Left ventricle myocardium inferior (tissue), 1 donor: ENCODE measurements at regions not wholly inside any gene's neighbourhood (a gene's known extent, or its start where the extent isn't known, plus 50 kb on each side); places are given as distances from the start of the nearest gene placed in this dataset.

Experiments used
- DNase-seq: peaks from one replicate; pipeline ENCODE4 v3.0.0-alpha.2; 2020
- H3K27ac ChIP-seq: fragments of 200-600 bp; replicated peaks from 2 replicates; pipeline ENCODE4 v1.8.0; 2021
- H3K27me3 ChIP-seq: fragments of 200-600 bp; 2 replicates; pipeline ENCODE4 v1.8.0; 2021; ENCODE audit warnings: low read depth
- H3K36me3 ChIP-seq: fragments of 200-600 bp; 2 replicates; pipeline ENCODE4 v1.8.0; 2021
- H3K4me1 ChIP-seq: fragments of 200-600 bp; 2 replicates; pipeline ENCODE4 v1.8.0; 2021
- H3K4me3 ChIP-seq: fragments of 200-600 bp; 2 replicates; pipeline ENCODE4 v1.8.0; 2021; ENCODE audit warnings: mild to moderate bottlenecking, moderate library complexity
- H3K9me3 ChIP-seq: fragments of 200-600 bp; replicated peaks from 2 replicates; pipeline ENCODE4 v1.8.0; 2021
- intact Hi-C: fragments of 100-400 bp; cut with micrococcal nuclease; formaldehyde crosslinking; loops from one replicate; pipeline ENCODE4 v1.11.0; 2022
- TF ChIP-seq, protein P1 (sequence below): fragments of 200-600 bp; IDR thresholded peaks from 2 replicates; pipeline ENCODE4 v1.8.0; 2021; ENCODE audit warnings: antibody characterized with exemption, mild to moderate bottlenecking, borderline replicate concordance
- donor health status: DM: no; HTN: yes; CAD: no; lungs with severe emphysema.

DNA sequence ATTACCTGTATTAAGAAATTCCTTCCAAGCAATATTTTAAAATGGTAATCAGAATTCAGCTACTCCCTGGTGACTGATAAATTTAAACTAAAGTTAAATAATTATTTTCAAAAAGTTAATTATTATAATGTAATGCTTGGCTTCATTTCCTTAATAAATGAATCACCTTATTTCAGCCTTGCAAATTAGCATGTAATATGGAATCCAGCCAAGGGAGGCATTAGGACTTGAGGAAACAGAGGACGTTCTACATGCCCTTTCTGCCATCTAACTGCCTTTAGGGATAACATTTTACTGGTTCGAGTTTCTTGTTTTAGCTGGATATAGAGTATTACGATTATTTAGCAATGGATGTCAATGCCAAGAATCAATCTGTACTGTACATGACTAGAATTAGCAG, 636.3 kb downstream of the TSN start:
- Histone ChIP-seq H3K4me1 (no peaks in the 10 kb centered on the region), H3K9me3 (peaks cover 33% of the 10 kb centered on the region), H3K27me3 (no peaks in the 10 kb centered on the region), H3K27ac (no peak overlapping the region), H3K4me3 (no peak overlapping the region), H3K36me3 (no peaks in the 10 kb centered on the region)
- no peak for DNase-seq
- TF ChIP-seq, protein P1, sequence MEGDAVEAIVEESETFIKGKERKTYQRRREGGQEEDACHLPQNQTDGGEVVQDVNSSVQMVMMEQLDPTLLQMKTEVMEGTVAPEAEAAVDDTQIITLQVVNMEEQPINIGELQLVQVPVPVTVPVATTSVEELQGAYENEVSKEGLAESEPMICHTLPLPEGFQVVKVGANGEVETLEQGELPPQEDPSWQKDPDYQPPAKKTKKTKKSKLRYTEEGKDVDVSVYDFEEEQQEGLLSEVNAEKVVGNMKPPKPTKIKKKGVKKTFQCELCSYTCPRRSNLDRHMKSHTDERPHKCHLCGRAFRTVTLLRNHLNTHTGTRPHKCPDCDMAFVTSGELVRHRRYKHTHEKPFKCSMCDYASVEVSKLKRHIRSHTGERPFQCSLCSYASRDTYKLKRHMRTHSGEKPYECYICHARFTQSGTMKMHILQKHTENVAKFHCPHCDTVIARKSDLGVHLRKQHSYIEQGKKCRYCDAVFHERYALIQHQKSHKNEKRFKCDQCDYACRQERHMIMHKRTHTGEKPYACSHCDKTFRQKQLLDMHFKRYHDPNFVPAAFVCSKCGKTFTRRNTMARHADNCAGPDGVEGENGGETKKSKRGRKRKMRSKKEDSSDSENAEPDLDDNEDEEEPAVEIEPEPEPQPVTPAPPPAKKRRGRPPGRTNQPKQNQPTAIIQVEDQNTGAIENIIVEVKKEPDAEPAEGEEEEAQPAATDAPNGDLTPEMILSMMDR: no peak
- intact Hi-C loops: no loop called here

DNA sequence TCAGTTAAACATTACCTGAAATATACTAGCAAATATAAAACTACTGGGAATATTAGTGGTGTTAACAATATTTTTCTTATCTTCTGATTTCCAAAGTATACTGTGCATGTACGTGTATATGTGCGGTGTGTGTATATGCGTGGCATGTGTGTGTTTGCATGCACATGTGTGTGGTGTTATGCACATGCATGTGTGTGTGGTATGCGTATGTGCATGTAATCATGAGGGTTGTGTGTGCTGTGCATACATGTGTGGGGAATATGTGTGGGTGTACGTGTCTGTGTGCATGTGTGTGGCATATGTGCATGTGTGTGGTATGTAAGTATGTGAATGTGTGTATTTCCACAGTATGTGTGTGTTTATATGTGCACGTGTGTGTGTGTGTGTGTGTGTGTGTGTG, 640.2 kb downstream of the TSN start:
- Histone ChIP-seq H3K9me3 (no peaks in the 10 kb centered on the region), H3K4me1 (no peaks in the 10 kb centered on the region), H3K36me3 (no peaks in the 10 kb centered on the region), H3K4me3 (no peak overlapping the region), H3K27me3 (no peaks in the 10 kb centered on the region), H3K27ac (no peak overlapping the region)
- intact Hi-C loops: no loop called here
- DNase-seq: no peak
- TF ChIP-seq, protein P1: no peak

DNA sequence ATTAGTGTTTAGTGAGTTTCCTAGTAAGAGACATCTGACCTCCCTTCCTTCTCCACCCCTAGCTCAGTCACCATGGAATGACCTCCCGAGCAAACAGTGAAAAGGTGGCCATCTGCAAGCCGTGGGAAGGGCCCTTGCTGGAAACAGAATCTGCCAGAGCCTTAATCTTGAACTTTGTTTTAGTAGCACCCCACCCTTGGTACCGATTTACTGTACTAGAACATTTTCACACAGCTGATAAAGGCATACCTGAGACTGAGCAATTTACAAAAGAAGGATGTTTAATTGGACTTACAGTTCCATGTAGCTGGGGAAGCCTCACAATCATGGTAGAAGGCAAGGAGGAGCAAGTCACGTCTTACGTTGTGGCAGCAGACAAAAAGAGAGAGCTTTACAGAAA, 655.8 kb downstream of the TSN start:
- no peak for DNase-seq
- intact Hi-C loops: no loop called here
- no peaks in the 10 kb centered on the region for H3K4me1 ChIP-seq
- no peaks in the 10 kb centered on the region for H3K36me3 ChIP-seq
- H3K27ac ChIP-seq: no peak overlapping the region
- peaks cover 12% of the 10 kb centered on the region for H3K9me3 ChIP-seq
- H3K4me3 ChIP-seq: no peak overlapping the region
- H3K27me3 ChIP-seq: no peaks in the 10 kb centered on the region
- TF ChIP-seq, protein P1: no peak

DNA sequence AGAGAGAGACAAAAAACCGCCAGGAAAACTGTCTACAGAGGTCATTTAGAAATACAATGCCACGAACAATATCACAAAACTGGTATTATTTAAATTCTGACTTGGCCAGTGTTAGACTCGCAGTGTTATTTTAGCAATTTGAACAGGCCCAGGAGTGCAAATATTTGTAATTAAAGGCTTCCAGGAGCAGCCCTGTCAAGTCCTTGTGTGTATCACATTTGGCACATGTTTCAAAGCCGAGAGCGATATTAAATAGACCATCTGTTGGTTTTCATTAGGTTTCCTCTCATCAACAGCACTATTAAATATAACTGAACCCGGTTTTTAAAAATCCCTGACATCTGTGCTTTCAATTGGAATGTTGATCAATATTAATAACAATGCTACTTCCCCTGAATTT, 656.9 kb downstream of the TSN start:
- Histone ChIP-seq H3K4me1 (no peaks in the 10 kb centered on the region), H3K36me3 (no peaks in the 10 kb centered on the region), H3K27ac (no peak overlapping the region), H3K4me3 (no peak overlapping the region), H3K9me3 (peaks cover 12% of the 10 kb centered on the region), H3K27me3 (no peaks in the 10 kb centered on the region)
- intact Hi-C loops: no loop called here
- DNase-seq: no peak
- TF ChIP-seq, protein P1: no peak

DNA sequence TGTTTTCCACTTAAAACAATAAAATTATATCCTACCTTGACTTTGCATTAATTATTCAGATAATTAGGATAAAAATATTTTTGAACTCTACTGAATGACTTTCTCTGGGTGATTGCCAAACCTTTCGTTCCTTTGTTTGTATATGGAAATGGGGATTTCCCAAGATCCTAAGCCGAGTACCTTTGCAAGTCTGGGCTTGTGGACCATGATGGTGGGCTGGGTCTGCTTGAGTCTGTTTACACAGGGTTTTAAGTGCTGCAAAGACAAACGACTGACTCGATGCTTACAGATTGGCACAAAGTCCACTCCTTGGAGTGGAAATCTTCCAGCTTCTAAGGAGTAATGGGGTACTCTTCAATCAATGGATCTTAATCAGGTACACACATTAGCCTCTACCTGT, 659.5 kb downstream of the TSN start:
- intact Hi-C loops: no loop called here
- H3K9me3 ChIP-seq: peaks cover 12% of the 10 kb centered on the region
- H3K4me1 ChIP-seq: no peaks in the 10 kb centered on the region
- H3K27ac ChIP-seq: no peak overlapping the region
- H3K27me3 ChIP-seq: no peaks in the 10 kb centered on the region
- no peaks in the 10 kb centered on the region for H3K36me3 ChIP-seq
- H3K4me3 ChIP-seq: no peak overlapping the region
- TF ChIP-seq, protein P1: no peak
- DNase-seq: no peak

DNA sequence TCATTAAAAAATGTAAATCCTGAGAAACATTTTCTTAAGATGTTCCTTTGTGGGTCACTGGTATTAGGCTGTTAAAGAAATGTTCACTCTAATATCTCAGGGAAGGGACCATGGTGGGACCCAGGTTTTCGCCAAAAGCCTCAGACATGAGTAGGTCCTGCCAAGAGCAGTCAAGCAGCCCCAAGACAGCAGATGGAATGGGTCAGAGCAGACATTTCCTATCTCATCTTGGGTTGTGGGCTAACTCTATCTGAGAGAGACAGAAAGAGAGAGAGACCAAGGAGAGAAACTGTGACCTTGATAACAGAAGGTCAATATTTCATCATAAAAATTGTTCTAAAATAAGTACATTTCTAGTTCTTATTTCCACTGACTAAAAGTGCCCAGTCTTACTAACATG, 661.7 kb downstream of the TSN start:
- no peaks in the 10 kb centered on the region for H3K36me3 ChIP-seq
- no peaks in the 10 kb centered on the region for H3K4me1 ChIP-seq
- H3K27ac ChIP-seq: no peak overlapping the region
- H3K27me3 ChIP-seq: no peaks in the 10 kb centered on the region
- TF ChIP-seq, protein P1: no peak
- no peak for DNase-seq
- intact Hi-C loops: no loop called here
- H3K9me3 ChIP-seq: no peaks in the 10 kb centered on the region
- no peak overlapping the region for H3K4me3 ChIP-seq
